Heart left ventricle (tissue), 16 donors: ENCODE measurements at regions not wholly inside any gene's neighbourhood (a gene's known extent, or its start where the extent isn't known, plus 50 kb on each side); places are given as distances from the start of the nearest gene placed in this dataset.
"Not testable (repeated sequence)": the region's sequence is repeated elsewhere in the genome, so short reads cannot be mapped to it uniquely, and the experiment has no call there.

Experiments used
- ATAC-seq, 4 donors: fragments of 200-7000 bp; cut with Tn5 transposase; one replicate each; pipeline ENCODE4 v1.9.1; 2020 to 2022; ENCODE audit warnings: moderate library complexity in 4 of 4, mild to moderate bottlenecking in 3 of 4, moderate number of reproducible peaks in 1 of 4
- DNase-seq, 5 donors: peaks; one replicate each; pipeline ENCODE4 v3.0.0-alpha.2; 2020
- H3K27ac ChIP-seq, 12 donors: fragments of 200-600 bp; sonication (generic) in 4 of 12; one replicate each; pipeline versions ENCODE4 v1.5.0 to v1.8.0; 2016 to 2022; ENCODE audit warnings: mild to moderate bottlenecking in 2 of 12
- H3K27me3 ChIP-seq, 9 donors: fragments of 200-600 bp; sonication (generic) in 2 of 9; one replicate each; pipeline versions ENCODE4 v1.5.1 to v1.8.0; 2016 to 2022; ENCODE audit warnings: mild to moderate bottlenecking in 3 of 9
- H3K36me3 ChIP-seq, 9 donors: fragments of 200-600 bp; sonication (generic) in 2 of 9; one replicate each; pipeline versions ENCODE4 v1.5.0 to v1.8.0; 2018 to 2022; ENCODE audit warnings: mild to moderate bottlenecking in 2 of 9
- H3K4me1 ChIP-seq, 12 donors: fragments of 200-600 bp; sonication (generic) in 4 of 12; one replicate each; pipeline versions ENCODE4 v1.5.0 to v1.8.0; 2016 to 2022; ENCODE audit warnings: mild to moderate bottlenecking in 3 of 12
- H3K4me3 ChIP-seq, 12 donors: fragments of 200-600 bp; sonication (generic) in 4 of 12; one replicate each; pipeline versions ENCODE4 v1.5.0 to v1.8.0; 2017 to 2022; ENCODE audit warnings: mild to moderate bottlenecking in 9 of 12, moderate library complexity in 4 of 12
- H3K9me3 ChIP-seq, 12 donors: fragments of 200-600 bp; sonication (generic) in 4 of 12; one replicate each; pipeline versions ENCODE4 v1.5.0 to v1.8.0; 2016 to 2022; ENCODE audit warnings: mild to moderate bottlenecking in 1 of 12
- CTCF ChIP-seq, 12 donors: fragments of 200-600 bp; sonication (generic) in 4 of 12; IDR thresholded peaks; one replicate each; pipeline versions ENCODE4 v1.5.0 to v1.8.0; 2018 to 2022; ENCODE audit warnings: antibody characterized with exemption in 12 of 12, mild to moderate bottlenecking in 5 of 12
- POLR2A ChIP-seq, 2 donors: fragments of 450-650 bp; IDR thresholded peaks; one replicate each; pipeline ENCODE4 v1.6.1; 2017; ENCODE audit warnings: antibody characterized with exemption in 2 of 2, mild to moderate bottlenecking in 2 of 2, moderate library complexity in 2 of 2
- WGBS, 4 donors: extraction: QIAGEN DNeasy Blood & Tissue Kit in 2 of 4; methylation state at CpG; one replicate each; pipeline versions ENCODE4 v1.1.5 to v1.1.7; 2013 to 2018; 5-methylcytosine and 5-hydroxymethylcytosine counted together
- intact Hi-C, 10 donors: fragments of 100-400 bp; cut with DNase I; formaldehyde crosslinking; loops; one replicate each; pipeline versions ENCODE4 v1.11.1 to v1.14.2; 2022
- donor health status: ischemic (EF 13 %, LVEDD 7.1; RV severe dilation, severe dysfunction).
- donor health status: healthy with polysubstance abuse.
- donor health status: DM: no; HTN: yes; CAD: no.
- donor health status: DM: no; HTN: no; CAD: no.
- donor health status: ischemic (EF 25% LVEDD 6.9; RV normal size, moderate dysfunction).
- donor health status: ischemic (EF 25% LVEDD 5.7; RV mildly dilated, moderate dysfunction).
- donor health status: healthy.
- donor health status: DM: yes; HTN: yes; CAD: no.
- donor health status: ischemic (EF 35%, LVEDD 5.7; RV mildly dilated, moderate dysfunction).
- donor health status: nonischemic (EF 11% LVEDD 7.7; RV severe dilation, severe dysfunction).
- donor health status: DM: yes; HTN: yes; CAD: no.
- donor health status: PGD.
- donor health status: ischemic (EF 29% LVEDD 5.4; RV normal size, mild dysfunction).
- donor health status: nonischemic (EF 23%, LVEDD 6.1; RV moderate dilation, normal function).

- WGBS, 4 donors, result 84 to 90% (median 88%) methylated on average over 3 of the region's 3 CpGs
- Histone ChIP-seq H3K27me3 (no peaks in the 10 kb centered on the region), H3K4me1 (peaks cover 0 to 8% (median 0%) of the 10 kb centered on the region in 12 donors), H3K4me3 (no peak overlapping the region), H3K27ac (peak overlapping the region in 6 of 12 donors; percentile 17 to 67 (median 52)), H3K9me3 (no peaks in the 10 kb centered on the region), H3K36me3 (no peaks in the 10 kb centered on the region)
- TF ChIP-seq CTCF (IDR thresholded peaks at IDR 0.05), result no peak
- TF ChIP-seq POLR2A (IDR thresholded peaks at IDR 0.05), result no peak
- ATAC-seq (no peak), DNase-seq (no peak)
- intact Hi-C loops, result no loop called here
Measured at GRCh38 chr10:44577533-44577932, 192.6 kb upstream of the CXCL12 start.

GRCh38 chr10:44578271-44578670 is 193.4 kb upstream of the CXCL12 start:
- Histone ChIP-seq H3K9me3 (no peaks in the 10 kb centered on the region), H3K36me3 (no peaks in the 10 kb centered on the region), H3K4me1 (peaks cover 0 to 8% (median 0%) of the 10 kb centered on the region in 12 donors), H3K27ac (no peak overlapping the region), H3K27me3 (no peaks in the 10 kb centered on the region), H3K4me3 (no peak overlapping the region)
- intact Hi-C loops, result no loop called here
- 58 to 100% (median 81%) methylated on average over 1 of the region's 1 CpG for WGBS, 4 donors
- no peak for DNase-seq
- TF ChIP-seq POLR2A (IDR thresholded peaks at IDR 0.05) (no peak), CTCF (IDR thresholded peaks at IDR 0.05) (no peak)
- ATAC-seq, result no peak

- intact Hi-C loops, H3K27ac ChIP-seq, H3K4me1 ChIP-seq, ATAC-seq, H3K4me3 ChIP-seq, H3K36me3 ChIP-seq, DNase-seq, H3K27me3 ChIP-seq, H3K9me3 ChIP-seq: not testable (repeated sequence)
- 95 to 100% (median 97%) methylated on average over 1 of the region's 1 CpG for WGBS, 4 donors
Measured at GRCh38 chr10:44578963-44579362, 194.1 kb upstream of the CXCL12 start.

GRCh38 chr10:44581996-44582395 is 197.1 kb upstream of the CXCL12 start:
- H3K36me3 ChIP-seq, result no peaks in the 10 kb centered on the region
- no peaks in the 10 kb centered on the region for H3K27me3 ChIP-seq
- intact Hi-C loops, result no loop called here
- no peak for TF ChIP-seq POLR2A (IDR thresholded peaks at IDR 0.05)
- no peak for TF ChIP-seq CTCF (IDR thresholded peaks at IDR 0.05)
- peaks cover 0 to 7% (median 0%) of the 10 kb centered on the region in 12 donors for H3K4me1 ChIP-seq
- no peaks in the 10 kb centered on the region for H3K9me3 ChIP-seq
- H3K27ac ChIP-seq, result peak overlapping the region in 2 of 12 donors; percentile 19 to 29
- DNase-seq (no peak), ATAC-seq (peak in 2 of 4 donors; percentile 45 to 59)
- 59 to 89% (median 79%) methylated on average over 7 to 8 of the region's 8 CpGs for WGBS, 4 donors
- no peak overlapping the region for H3K4me3 ChIP-seq
